ENCODE measurements at regions not wholly inside any gene's neighbourhood (a gene's known extent, or its start where the extent isn't known, plus 50 kb on each side); places are given as distances from the start of the nearest gene placed in this dataset.
A peak's percentile ranks its signal among the peaks of the same experiment; 100 is the strongest.

DNA sequence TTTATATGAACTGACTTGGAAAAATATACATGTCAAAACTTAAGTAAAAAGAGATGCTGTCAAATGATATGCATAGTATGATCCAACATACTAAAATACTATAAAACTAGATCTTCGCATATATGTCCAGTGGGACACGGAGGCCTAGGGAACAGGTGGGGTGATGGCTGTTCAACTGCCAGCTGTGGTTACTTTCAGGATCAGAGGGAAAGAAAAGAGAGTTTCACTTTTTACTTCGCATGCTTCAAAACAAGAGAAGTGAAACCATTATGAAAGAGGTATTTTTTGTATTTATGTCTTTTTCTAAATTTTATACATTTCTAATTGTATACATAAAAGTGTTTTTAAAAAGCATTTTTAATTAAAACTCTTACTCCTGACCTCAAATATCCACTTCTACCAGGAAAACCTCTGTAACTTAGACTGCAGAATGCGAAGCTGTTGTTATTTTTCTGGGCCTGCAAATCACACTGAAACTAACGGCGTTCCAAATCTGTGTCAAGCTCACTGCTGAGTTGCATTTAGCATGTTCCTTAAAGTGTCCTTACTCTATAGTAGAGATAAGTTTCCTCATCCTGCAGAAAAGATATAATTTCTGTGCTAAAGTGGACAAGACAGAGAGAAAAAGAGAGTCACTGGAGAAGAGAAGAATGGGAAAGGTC is 97.8 kb upstream of the SLC35G4 start:
- DNase-seq = no peak

DNA sequence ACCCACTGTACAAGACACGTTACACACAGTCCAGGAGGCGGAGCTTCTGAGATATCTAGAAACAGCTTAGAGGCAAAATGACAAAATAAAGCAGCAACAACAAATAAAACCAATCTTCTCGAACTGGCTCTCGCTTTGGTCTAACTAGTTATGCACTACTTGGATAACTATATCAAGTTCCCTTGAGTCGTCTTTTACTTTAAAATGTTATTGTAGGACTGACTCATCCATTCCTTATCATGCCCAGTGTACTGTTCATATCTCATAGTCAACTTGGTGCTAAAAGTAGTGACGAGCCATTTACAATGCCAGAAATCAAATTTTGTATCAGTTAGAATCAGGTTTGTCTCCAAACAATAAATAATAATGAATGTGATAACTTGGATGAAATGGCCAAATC is 102.5 kb upstream of the SLC35G4 start:
- no peak for DNase-seq

DNA sequence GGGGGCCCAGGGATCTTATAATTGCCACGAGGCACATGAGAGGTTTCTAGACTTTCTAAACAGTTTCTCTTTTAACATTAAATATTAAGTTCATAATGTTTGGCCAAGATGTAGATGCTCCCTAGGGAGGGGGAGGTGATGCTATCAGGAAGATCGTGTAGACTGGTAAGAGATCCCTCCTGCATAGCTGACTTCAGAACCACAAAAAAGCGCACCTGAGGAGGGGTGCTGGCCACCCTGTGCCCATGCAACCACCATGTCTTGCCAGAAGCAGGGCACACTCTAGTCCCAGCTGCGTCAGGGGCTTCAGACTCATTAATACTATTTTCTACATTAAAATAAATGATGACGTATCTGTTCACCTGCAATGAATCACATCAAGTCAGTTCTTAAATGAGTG is 103.4 kb upstream of the SLC35G4 start:
- DNase-seq = no peak

DNA sequence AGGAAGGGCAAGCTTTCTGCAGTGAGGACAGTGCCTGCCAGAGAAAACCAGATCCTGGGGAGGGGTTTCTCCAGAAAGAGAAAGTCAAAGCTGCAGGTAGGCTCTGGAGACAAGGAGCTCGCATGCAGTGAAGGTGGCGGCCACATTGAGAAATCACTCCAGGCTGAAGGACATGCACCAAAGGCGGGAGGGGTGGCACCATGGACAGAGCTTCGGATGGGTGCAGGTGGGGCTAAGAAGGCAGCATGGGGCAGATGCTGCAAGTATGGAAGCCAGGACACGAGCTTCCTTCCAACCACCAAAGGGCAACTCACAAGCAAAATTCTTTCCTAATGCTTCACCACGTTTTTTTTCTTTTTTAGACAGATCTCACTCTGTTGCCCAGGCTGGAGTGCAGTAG is 104.4 kb upstream of the SLC35G4 start:
- DNase-seq = no peak

- DNase-seq = no peak
Measured at GRCh38 chr18:11502368-11502767, 107.0 kb upstream of the SLC35G4 start.

DNA sequence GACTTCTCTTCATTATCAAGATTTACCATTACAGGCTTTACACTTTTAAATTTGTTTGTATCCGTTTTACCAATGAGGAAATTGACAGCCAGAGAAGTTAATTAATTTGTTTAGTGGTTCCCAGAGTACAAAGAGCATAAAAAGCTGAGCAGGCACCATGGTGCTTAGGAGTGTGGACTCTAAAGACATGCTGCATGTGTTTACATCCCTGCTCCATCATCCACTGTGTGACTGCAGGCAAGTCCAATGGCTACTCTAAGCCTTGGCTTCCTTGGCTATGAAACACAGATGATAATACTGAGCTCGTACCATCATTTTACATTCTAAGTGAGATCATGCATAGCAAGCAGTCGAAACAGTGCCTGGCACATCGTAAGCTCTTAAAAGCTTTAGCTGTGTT is 108.0 kb upstream of the SLC35G4 start:
- no peak for DNase-seq

DNA sequence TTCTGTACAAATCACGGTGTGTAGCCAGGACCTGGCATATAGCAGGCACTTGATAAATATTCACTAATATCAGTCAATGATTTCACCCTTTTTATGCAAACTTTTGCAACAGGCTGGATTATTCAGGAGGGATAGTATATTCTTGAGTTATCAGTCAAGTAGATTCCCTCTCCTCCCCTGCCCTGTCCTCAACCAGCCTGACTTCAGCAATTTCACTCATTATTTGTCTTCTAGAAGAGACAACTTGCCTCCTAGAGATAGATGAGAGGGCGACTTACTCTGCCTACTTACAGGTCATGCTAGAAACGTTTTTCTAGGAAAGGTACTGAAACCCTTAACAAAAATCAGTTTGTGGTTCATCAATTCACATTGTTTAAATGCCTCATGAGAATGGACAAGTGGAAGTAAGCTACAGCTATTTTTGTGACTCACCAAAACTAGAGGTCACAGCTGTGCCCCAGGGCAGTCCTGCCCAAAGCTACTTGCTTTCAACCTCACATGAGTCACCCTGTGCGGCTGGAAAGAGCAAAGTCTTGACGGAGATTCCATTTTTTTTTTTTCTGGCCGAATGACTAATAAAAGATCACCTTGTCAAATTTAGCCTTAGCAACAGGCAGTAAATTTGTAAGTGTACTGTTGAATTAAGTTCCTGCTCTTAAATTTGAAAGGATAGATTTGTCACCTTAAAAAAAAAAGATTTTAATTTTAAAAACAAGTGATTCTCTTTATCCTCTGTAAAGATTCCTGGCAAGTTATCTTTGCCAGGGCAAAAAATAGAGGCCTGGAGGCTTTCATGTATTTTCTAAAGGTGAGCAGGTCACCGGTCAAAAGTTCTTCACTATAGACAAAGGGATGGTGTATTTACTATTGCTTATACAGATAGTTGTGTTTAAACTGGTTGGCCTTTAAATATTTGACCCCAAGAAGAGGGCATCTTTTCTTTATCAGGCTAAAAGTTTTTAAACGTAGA is 109.0 kb upstream of the SLC35G4 start:
- no peak for DNase-seq

GRCh38 chr18:11498821-11499220 is 110.6 kb upstream of the SLC35G4 start:
- no peak for DNase-seq

GRCh38 chr18:11497585-11497984 is 111.8 kb upstream of the SLC35G4 start:
- DNase-seq = no peak

DNA sequence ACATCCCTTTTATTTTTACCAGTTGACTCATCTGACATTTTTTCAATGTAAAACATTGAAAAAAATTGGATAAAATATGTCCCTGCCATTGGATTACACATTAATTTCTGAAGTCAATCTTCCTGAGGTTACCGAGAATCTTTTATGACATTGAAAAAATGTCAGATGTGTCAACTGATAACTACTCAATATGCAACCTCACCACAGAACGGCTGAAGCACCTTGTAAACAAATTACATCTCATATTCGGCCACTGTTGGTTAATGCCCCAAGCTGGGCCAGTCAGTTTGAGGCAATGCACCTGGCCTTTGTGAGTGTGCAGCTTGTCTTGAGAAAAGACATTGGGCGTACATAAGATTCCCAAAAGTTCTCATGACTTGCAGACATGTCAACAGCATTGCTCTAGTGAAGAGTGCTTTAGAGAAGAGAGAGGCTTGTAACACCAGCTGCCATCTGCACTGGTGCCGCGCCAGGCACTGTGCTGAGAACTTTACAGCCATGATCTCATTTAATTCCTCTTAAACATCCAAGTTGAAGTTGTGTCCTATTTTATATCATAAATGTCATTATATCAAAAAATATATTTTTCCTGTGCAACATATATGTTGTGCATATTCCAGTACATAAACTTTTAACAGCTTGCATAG is 112.7 kb upstream of the SLC35G4 start:
- DNase-seq = no peak

DNA sequence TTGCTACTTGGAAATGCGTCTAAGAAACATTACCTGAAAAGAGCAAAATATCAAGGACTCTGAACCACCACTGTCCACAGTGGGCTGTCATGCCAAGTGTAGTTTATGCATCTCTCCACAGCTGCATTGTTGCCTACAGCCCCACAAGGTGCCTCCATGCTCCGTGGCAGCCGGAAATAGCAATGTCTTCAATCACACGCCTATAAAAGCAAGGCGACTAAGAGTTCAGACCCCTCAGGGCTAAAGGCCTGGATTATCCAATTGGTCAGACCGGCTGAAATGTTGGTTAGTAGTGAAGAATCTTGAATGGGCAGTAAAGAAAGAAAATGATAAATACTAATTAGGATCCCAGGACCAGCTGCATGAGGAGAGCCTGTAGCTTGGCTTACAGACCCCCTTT is 114.0 kb upstream of the SLC35G4 start:
- no peak for DNase-seq

DNA sequence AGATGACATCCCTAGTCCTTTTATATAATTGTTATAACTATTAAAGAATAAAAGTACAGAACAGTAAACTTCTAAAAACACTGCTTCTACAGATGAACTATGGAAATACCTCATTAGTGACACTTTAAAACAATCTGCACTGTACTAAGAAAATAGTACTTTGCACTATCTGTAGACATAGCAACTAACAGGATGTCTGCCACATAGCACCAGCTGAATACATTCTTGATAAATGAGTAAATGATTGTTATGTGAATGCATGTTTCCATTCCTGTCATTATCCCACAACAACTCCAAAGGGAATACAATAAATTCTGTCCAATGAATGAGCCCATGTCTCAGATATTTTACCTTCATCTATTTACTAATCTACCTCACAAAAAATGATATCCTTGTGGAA is 115.3 kb upstream of the SLC35G4 start:
- DNase-seq = no peak

DNA sequence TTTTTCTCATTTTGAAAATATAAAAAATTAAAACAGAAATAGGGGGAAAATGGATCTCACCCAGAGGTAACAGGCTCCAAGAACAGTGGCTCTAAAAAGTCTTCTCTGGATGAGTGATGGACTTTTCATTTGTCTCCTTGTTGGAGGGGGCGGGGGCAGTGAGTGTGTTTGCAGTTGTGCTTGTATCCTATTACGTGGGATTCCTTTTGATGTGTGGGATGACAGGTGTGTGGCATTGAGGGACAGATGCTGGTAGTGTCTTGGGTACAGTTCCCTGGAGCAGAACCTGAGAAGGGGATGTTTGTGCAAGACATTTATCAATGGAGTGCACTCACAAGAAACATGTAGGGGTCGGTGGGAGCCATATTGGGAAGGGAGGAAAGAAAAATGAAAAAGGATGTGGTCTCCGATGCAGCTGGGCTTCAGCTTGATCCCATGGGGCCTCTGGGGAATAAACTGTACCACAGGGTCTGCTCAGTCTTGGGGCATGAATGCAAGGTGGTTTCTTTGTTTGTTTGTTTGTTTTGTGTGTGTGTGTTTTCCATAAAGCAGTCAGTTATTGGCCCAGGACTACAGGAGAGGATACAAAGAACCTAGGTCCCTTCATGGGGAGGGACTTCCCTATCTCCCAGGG is 120.0 kb upstream of the SLC35G4 start:
- DNase-seq = no peak

DNA sequence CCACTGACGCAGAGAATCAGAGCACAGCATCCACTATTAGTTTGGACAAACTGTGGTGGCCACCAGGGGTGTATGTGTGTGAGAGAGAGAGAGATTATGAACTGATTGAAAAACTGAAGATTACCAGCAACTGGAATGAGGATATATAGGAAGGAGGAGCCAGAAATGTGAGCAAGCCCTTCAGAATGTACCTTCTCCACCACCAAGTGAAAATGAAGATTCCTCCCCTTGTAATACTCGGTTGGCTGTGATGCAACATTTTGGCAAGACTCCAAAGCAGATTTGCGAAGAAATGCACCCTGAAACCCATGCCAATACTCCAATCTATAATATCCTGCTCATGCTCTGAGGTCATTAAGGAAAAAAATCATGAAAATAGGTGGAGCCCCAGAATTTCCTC is 121.2 kb upstream of the SLC35G4 start:
- no peak for DNase-seq

DNA sequence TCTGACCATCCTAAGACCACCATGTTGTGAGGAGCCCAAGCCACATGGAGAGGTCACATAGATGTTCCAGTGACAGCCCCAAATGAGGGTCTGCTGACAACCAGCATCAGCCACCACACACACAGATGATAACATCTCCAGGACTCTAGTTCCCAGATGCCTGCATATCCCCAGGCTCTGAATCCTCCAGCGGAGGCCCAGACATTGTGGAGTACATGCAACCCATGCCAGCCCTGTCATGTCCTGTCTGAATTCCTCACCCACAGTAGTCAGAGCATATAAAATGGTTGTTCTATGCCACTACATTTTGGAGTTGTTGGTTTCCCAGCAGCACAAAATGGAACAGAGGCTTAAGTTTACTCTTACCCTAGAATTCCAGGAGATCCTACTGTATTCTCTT is 122.0 kb upstream of the SLC35G4 start:
- no peak for DNase-seq

DNA sequence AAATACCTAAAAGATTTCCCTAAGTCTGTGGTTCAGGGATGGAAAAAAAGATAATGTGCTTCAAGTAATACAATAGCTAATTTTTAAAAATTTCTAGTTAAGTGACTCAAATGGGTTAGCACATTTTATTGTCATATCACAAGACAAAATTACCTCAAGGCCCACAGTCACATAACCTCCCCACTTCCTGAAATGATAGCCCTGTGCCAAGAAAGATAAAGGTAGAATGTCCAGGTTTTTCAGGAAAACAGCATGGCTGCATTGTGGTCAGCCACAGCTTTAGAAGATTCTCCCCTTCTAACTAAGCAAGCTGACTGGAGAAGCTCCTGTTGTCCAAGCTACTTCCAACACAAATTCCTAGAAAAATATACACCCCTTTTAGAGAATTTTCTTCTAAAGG is 127.1 kb upstream of the SLC35G4 start:
- no peak for DNase-seq

- no peak for DNase-seq
Measured at GRCh38 chr18:11480692-11481091, 128.7 kb upstream of the SLC35G4 start.

DNA sequence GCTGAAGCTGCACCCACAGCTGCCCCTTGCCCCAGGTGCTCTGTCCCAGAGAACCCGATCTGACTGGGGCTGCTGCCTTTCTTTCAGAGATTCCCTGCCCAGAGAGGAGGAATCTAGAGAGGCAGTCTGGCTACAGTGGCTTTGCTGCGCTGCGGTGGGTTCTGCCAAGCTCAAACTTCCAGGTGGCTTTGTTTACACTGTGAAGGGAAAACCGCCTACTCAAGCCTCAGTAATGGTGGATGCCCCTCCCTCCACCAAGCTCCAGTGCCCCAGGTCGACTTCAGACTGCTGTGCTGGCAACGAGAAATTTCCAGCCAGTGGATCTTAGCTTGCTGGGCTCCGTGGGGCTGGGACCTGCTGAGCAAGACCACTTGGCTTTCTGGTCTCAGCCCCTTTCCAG is 130.4 kb upstream of the SLC35G4 start:
- peak in 1 of 2 experiments; percentile 13 for DNase-seq

GRCh38 chr18:11470941-11471340 is 138.5 kb upstream of the SLC35G4 start:
- no peak for DNase-seq

DNA sequence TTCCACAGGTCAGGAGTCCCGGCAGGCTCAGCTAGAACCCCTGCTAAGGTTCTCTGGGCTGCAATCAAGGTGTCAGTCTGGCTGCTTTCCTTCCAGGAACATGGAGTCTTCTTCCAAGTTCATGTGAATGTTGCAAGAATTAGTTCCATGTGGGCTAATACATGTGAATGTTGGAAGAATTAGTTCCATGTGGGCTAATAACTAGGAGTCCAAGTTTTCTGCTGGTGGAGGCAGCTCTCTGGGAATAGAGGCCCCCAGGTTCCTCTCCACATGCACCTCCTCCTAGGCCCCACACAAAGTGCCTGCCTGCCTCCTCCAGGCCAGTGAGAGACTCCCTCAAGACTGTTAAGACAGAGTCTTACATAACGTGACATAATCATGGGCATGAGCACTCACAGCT is 140.8 kb upstream of the SLC35G4 start:
- no peak for DNase-seq

DNA sequence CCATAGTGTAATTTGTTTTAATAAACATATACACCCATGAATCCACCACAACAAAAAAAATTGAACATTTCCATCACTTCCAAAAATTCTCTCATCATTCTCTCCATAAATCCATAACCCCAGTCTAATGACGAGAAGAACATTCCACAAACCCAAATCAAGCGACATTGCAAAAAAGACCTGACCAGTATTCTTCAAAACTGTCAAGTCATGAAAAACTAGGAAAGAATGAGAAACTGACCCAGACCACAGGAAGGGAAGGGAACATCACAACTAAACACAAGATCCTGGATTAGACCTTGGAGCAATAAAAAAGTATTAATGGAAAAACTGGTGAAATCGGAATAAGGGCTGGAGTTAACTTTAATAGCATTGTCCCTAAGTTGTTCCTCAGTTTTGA is 141.3 kb upstream of the SLC35G4 start:
- DNase-seq = no peak

GRCh38 chr18:11467611-11468010 is 141.8 kb upstream of the SLC35G4 start:
- DNase-seq = no peak

DNA sequence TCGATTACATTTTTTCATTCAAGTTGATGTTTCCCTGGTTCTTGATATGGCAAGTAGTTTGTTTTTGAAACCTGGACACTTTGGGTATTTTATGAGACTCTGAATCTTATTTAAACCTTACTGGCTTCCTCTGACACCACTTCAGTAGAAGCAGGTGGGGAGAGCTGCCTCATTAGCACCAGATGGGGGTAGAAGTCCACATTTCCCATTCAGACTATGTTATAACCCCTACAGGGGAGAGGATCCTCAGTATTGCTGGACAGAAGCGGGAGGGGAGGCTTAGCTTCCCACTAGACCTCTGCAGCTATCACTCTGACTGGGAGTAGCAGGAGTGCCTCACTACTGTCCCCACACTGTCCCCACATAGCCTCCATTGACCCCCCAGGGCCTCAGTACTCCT is 145.3 kb upstream of the SLC35G4 start:
- DNase-seq = no peak
